ENCODE measurements at regions not wholly inside any gene's neighbourhood (a gene's known extent, or its start where the extent isn't known, plus 50 kb on each side); places are given as distances from the start of the nearest gene placed in this dataset.

GRCh38 chr1:238764779-238765178 is 621.6 kb upstream of the CHRM3 start:
- no peak for TF ChIP-seq CTCF (conservative IDR thresholded peaks at IDR 0.05)
- TF ChIP-seq EZH2 (IDR thresholded peaks at IDR 0.05; ENCODE audit: low read depth), result no peak
